SK-N-SH treated with all-trans-retinoic acid at 6 μM for 48 hours (cell line): ENCODE measurements at regions not wholly inside any gene's neighbourhood (a gene's known extent, or its start where the extent isn't known, plus 50 kb on each side); places are given as distances from the start of the nearest gene placed in this dataset.

Experiments used
- ATAC-seq: fragments of 200-7000 bp; cut with Tn5 transposase; 3 replicates; pipeline ENCODE4 v1.9.1; 2020; ENCODE audit warnings: mild to moderate bottlenecking, moderate library complexity
- ARNTL ChIP-seq: fragments of 450-650 bp; formaldehyde crosslinking; IDR thresholded peaks from 2 replicates; pipeline ENCODE4 v1.5.0; 2020; ENCODE audit warnings: low read depth, mild to moderate bottlenecking, moderate library complexity, borderline replicate concordance
- BACH2 ChIP-seq: fragments of 250-450 bp; sonication (Bioruptor Pico); IDR thresholded peaks from 2 replicates; pipeline ENCODE4 v1.9.0; 2021; ENCODE audit warnings: mild to moderate bottlenecking, borderline replicate concordance
- CSDC2 ChIP-seq: fragments of 250-450 bp; sonication (Bioruptor Pico); IDR thresholded peaks from 2 replicates; pipeline ENCODE4 v1.5.0; 2020; ENCODE audit warnings: mild to moderate bottlenecking, moderate library complexity
- ESRRG ChIP-seq: fragments of 250-450 bp; sonication (Bioruptor Pico); IDR thresholded peaks from 2 replicates; pipeline ENCODE4 v1.6.1; 2021; ENCODE audit warnings: mild to moderate bottlenecking
- GLIS3 ChIP-seq: fragments of 250-450 bp; sonication (Bioruptor Pico); IDR thresholded peaks from 2 replicates; pipeline ENCODE4 v1.5.0; 2020; ENCODE audit warnings: mild to moderate bottlenecking, moderate library complexity
- ISL1 ChIP-seq: fragments of 250-450 bp; sonication (Bioruptor Pico); IDR thresholded peaks from 2 replicates; pipeline ENCODE4 v2.1.2; 2022; ENCODE audit warnings: mild to moderate bottlenecking, moderate library complexity
- OSR1 ChIP-seq: fragments of 250-450 bp; sonication (Bioruptor Pico); IDR thresholded peaks from 2 replicates; pipeline ENCODE4 v1.8.0; 2022; ENCODE audit warnings: moderate library complexity, mild to moderate bottlenecking, inconsistent platforms
- RARB ChIP-seq: fragments of 250-450 bp; sonication (Bioruptor Pico); IDR thresholded peaks from 2 replicates; pipeline ENCODE4 v1.8.0; 2021; ENCODE audit warnings: mild to moderate bottlenecking, moderate library complexity
- SNAI2 ChIP-seq: fragments of 250-450 bp; sonication (Bioruptor Pico); IDR thresholded peaks from 2 replicates; pipeline ENCODE4 v1.5.0; 2020; ENCODE audit warnings: mild to moderate bottlenecking, moderate library complexity
- TCF4 ChIP-seq: fragments of 250-450 bp; sonication (Bioruptor Pico); IDR thresholded peaks from 2 replicates; pipeline ENCODE4 v1.8.0; 2021; ENCODE audit warnings: mild to moderate bottlenecking, moderate library complexity, borderline replicate concordance
- TOX ChIP-seq: fragments of 250-450 bp; sonication (Bioruptor Pico); IDR thresholded peaks from 2 replicates; pipeline ENCODE4 v1.8.0; 2021; ENCODE audit warnings: mild to moderate bottlenecking, moderate library complexity, borderline replicate concordance
- ZC3H10 ChIP-seq: fragments of 250-450 bp; sonication (Bioruptor Pico); IDR thresholded peaks from 2 replicates; pipeline ENCODE4 v1.5.1; 2021; ENCODE audit warnings: mild to moderate bottlenecking, moderate library complexity
- ZFP3 ChIP-seq: fragments of 250-450 bp; sonication (Bioruptor Pico); IDR thresholded peaks from 2 replicates; pipeline ENCODE4 v1.5.0; 2020; ENCODE audit warnings: mild to moderate bottlenecking, moderate library complexity
- ZFP30 ChIP-seq: fragments of 450-650 bp; formaldehyde crosslinking; IDR thresholded peaks from 2 replicates; pipeline ENCODE4 v1.5.0; 2022; ENCODE audit warnings: mild to moderate bottlenecking, moderate library complexity
- ZNF565 ChIP-seq: fragments of 450-650 bp; formaldehyde crosslinking; conservative IDR thresholded peaks from 2 replicates; pipeline ENCODE4 v1.5.0; 2020; ENCODE audit warnings: low read depth, mild to moderate bottlenecking, moderate library complexity
- ZNF70 ChIP-seq: fragments of 450-650 bp; formaldehyde crosslinking; IDR thresholded peaks from 2 replicates; pipeline ENCODE4 v1.5.0; 2020; ENCODE audit warnings: mild to moderate bottlenecking, moderate library complexity
- ZNF8 ChIP-seq: fragments of 450-650 bp; formaldehyde crosslinking; IDR thresholded peaks from 2 replicates; pipeline ENCODE4 v1.5.0; 2020; ENCODE audit warnings: mild to moderate bottlenecking, moderate library complexity
- TF ChIP-seq, protein P1 (sequence below): fragments of 250-450 bp; sonication (Bioruptor Pico); IDR thresholded peaks from 2 replicates; pipeline ENCODE4 v1.5.1; 2021; ENCODE audit warnings: mild to moderate bottlenecking, moderate library complexity
- TF ChIP-seq, protein P2 (sequence below): fragments of 250-450 bp; sonication (Bioruptor Pico); IDR thresholded peaks from 2 replicates; pipeline ENCODE4 v1.5.1; 2020; ENCODE audit warnings: low read depth, mild to moderate bottlenecking, moderate library complexity
- TF ChIP-seq, protein P3 (sequence below): fragments of 250-450 bp; sonication (Bioruptor Pico); IDR thresholded peaks from 2 replicates; pipeline ENCODE4 v1.8.0; 2020; ENCODE audit warnings: mild to moderate bottlenecking, moderate library complexity, borderline replicate concordance
- TF ChIP-seq, protein P4 (sequence below): fragments of 250-450 bp; sonication (Bioruptor Pico); IDR thresholded peaks from 2 replicates; pipeline ENCODE4 v1.5.0; 2020; ENCODE audit warnings: mild to moderate bottlenecking, moderate library complexity

DNA sequence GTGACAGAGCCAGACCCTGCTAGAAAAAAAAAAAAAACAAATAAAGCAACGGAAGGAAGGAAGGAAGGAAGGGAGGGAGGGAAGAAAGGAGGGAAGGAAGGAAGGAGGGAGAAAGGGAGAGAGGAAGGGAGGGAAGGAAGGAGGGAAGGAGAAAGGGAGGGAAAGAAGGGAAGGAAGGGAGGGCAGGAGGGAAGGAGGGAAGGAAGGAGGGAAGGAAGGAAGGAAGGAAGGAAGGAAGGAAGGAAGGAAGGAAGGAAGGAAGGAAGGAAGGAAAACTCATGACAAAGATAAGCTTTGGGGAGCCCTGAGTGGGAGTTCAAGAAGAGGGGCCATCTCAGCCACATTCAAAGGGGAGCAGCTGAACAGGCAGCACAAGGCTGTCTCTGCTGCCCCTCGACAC lies 124.7 kb upstream of the MGMT start (continued):
- no peak for TF ChIP-seq ZC3H10 (CRISPR knock-in tag)

DNA sequence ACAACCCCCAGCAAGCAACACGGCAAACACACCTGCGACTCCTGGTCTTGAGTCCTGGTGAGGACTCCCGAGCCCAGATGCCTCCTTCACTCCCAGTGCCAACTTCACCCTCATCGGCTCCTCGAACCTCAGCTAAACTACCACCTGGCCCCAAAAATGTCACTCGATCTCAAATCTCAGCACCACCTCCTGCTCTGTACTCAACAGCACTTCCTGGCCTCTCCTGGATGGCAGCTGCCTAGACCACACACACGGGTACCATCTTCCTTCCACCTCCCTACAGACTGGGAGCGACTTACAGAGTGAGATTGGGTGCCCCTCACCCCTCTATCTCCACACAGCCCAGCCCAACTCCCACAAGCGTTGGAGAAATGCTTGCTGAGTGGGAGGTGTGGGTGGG lies 123.9 kb upstream of the MGMT start:
- ATAC-seq = no peak
- TF ChIP-seq TCF4 (CRISPR knock-in tag) (no peak), ZNF565 (CRISPR knock-in tag) (no peak)

DNA sequence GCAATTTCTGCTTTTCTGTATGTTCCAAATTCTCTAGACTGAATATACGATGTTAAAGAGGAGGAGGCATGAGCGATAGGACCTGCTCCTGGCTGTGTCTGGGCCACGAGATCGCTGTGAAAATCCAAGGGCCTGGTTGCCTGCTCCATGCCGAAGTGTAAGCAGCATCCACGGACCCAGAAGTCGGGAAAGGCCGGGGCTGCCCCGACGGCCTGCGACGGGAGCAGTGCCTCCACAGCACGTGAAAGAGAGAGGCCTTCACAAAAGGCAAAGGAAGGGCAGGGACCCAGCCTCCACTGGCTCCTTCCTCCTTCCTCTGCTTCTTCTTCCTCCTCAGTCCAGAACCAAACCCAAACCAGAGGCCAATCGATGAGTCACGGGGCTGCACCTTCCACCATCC lies 122.9 kb upstream of the MGMT start:
- no peak for ATAC-seq
- TF ChIP-seq, protein P1, sequence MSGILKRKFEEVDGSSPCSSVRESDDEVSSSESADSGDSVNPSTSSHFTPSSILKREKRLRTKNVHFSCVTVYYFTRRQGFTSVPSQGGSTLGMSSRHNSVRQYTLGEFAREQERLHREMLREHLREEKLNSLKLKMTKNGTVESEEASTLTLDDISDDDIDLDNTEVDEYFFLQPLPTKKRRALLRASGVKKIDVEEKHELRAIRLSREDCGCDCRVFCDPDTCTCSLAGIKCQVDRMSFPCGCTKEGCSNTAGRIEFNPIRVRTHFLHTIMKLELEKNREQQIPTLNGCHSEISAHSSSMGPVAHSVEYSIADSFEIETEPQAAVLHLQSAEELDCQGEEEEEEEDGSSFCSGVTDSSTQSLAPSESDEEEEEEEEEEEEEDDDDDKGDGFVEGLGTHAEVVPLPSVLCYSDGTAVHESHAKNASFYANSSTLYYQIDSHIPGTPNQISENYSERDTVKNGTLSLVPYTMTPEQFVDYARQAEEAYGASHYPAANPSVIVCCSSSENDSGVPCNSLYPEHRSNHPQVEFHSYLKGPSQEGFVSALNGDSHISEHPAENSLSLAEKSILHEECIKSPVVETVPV (CRISPR knock-in tag) = no peak
- no peak for TF ChIP-seq GLIS3
- TF ChIP-seq OSR1 = no peak
- no peak for TF ChIP-seq ZFP30
- no peak for TF ChIP-seq RARB (CRISPR knock-in tag)
- TF ChIP-seq, protein P2, sequence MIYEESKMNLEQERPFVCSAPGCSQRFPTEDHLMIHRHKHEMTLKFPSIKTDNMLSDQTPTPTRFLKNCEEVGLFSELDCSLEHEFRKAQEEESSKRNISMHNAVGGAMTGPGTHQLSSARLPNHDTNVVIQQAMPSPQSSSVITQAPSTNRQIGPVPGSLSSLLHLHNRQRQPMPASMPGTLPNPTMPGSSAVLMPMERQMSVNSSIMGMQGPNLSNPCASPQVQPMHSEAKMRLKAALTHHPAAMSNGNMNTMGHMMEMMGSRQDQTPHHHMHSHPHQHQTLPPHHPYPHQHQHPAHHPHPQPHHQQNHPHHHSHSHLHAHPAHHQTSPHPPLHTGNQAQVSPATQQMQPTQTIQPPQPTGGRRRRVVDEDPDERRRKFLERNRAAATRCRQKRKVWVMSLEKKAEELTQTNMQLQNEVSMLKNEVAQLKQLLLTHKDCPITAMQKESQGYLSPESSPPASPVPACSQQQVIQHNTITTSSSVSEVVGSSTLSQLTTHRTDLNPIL (CRISPR knock-in tag) = no peak
- no peak for TF ChIP-seq ARNTL (CRISPR knock-in tag)

DNA sequence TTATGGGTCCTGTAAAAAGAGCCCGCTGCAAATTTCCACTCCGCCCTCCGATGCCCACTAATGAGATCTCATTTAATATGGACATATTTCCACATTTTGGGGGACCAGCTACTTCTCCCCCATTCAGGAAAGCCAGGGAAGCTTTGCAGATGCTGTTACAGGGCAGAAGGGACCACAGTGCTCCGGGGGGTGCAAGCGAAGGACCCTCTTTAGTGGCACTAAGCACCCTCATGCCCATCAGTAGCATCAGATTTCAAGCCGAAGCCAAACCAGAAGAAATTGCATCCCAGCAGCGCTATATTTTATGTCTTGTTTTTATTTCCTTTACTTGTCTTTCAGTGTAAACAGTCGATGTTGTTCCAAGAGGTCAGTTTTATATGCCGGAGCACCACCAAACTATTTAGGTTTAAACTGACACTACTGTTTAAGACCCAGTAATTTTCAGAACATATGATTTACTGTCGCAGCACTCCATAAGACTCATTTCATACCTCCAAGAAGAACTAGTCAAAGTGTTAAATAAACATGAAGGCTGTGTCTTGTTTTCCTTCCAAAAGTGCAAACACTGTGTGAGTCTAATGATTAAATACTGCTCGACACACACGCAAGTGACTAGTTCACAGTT lies 122.2 kb upstream of the MGMT start:
- TF ChIP-seq ZNF8 (CRISPR knock-in tag) = no peak
- no peak for TF ChIP-seq RARB (CRISPR knock-in tag)
- TF ChIP-seq SNAI2 = no peak
- TF ChIP-seq, protein P3, sequence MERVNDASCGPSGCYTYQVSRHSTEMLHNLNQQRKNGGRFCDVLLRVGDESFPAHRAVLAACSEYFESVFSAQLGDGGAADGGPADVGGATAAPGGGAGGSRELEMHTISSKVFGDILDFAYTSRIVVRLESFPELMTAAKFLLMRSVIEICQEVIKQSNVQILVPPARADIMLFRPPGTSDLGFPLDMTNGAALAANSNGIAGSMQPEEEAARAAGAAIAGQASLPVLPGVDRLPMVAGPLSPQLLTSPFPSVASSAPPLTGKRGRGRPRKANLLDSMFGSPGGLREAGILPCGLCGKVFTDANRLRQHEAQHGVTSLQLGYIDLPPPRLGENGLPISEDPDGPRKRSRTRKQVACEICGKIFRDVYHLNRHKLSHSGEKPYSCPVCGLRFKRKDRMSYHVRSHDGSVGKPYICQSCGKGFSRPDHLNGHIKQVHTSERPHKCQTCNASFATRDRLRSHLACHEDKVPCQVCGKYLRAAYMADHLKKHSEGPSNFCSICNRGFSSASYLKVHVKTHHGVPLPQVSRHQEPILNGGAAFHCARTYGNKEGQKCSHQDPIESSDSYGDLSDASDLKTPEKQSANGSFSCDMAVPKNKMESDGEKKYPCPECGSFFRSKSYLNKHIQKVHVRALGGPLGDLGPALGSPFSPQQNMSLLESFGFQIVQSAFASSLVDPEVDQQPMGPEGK = no peak
- no peak for TF ChIP-seq ZFP3
- no peak for TF ChIP-seq ESRRG (CRISPR knock-in tag)
- TF ChIP-seq BACH2 (CRISPR knock-in tag) = no peak
- TF ChIP-seq TOX = no peak
- no peak for TF ChIP-seq ISL1 (CRISPR knock-in tag)
- TF ChIP-seq CSDC2 (CRISPR knock-in tag) = no peak
- TF ChIP-seq ZNF70 (CRISPR knock-in tag) = no peak
- TF ChIP-seq TCF4 (CRISPR knock-in tag) = no peak
- TF ChIP-seq, protein P1 (CRISPR knock-in tag) = no peak
- TF ChIP-seq, protein P4, sequence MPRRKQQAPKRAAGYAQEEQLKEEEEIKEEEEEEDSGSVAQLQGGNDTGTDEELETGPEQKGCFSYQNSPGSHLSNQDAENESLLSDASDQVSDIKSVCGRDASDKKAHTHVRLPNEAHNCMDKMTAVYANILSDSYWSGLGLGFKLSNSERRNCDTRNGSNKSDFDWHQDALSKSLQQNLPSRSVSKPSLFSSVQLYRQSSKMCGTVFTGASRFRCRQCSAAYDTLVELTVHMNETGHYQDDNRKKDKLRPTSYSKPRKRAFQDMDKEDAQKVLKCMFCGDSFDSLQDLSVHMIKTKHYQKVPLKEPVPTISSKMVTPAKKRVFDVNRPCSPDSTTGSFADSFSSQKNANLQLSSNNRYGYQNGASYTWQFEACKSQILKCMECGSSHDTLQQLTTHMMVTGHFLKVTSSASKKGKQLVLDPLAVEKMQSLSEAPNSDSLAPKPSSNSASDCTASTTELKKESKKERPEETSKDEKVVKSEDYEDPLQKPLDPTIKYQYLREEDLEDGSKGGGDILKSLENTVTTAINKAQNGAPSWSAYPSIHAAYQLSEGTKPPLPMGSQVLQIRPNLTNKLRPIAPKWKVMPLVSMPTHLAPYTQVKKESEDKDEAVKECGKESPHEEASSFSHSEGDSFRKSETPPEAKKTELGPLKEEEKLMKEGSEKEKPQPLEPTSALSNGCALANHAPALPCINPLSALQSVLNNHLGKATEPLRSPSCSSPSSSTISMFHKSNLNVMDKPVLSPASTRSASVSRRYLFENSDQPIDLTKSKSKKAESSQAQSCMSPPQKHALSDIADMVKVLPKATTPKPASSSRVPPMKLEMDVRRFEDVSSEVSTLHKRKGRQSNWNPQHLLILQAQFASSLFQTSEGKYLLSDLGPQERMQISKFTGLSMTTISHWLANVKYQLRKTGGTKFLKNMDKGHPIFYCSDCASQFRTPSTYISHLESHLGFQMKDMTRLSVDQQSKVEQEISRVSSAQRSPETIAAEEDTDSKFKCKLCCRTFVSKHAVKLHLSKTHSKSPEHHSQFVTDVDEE (CRISPR knock-in tag) = no peak
- TF ChIP-seq ZC3H10 (CRISPR knock-in tag) = no peak
- TF ChIP-seq GLIS3 = no peak
- TF ChIP-seq, protein P2 (CRISPR knock-in tag) = no peak
- TF ChIP-seq OSR1 = no peak
- no peak for ATAC-seq
